ENCODE measurements at regions not wholly inside any gene's neighbourhood (a gene's known extent, or its start where the extent isn't known, plus 50 kb on each side); places are given as distances from the start of the nearest gene placed in this dataset.

- TF ChIP-seq CTCF (IDR thresholded peaks at IDR 0.05) (no peak), POLR2A (IDR thresholded peaks at IDR 0.05) (no peak)
Observed at GRCh38 chr12:25808604-25809003, 149.9 kb upstream of the RASSF8 start.
